NOMO-1 (cell line): ENCODE measurements at regions not wholly inside any gene's neighbourhood (a gene's known extent, or its start where the extent isn't known, plus 50 kb on each side); places are given as distances from the start of the nearest gene placed in this dataset.
"Not testable (repeated sequence)": the region's sequence is repeated elsewhere in the genome, so short reads cannot be mapped to it uniquely, and the experiment has no call there.

Source experiments
- DNase-seq, 2 experiments: peaks; one replicate each; lab custom pipeline; 2025; ENCODE audit not compliant: unreplicated experiment in 2 of 2; lab: John Stamatoyannopoulos, UW

GRCh38 chr3:78076379-78076778 lies 1036.5 kb downstream of the ROBO2 start:
- DNase-seq: no peak

GRCh38 chr3:78077178-78077577 lies 1037.3 kb downstream of the ROBO2 start:
- DNase-seq: no peak

GRCh38 chr3:78077842-78078241 lies 1037.9 kb downstream of the ROBO2 start:
- no peak for DNase-seq

GRCh38 chr3:78079514-78079913 lies 1039.6 kb downstream of the ROBO2 start:
- no peak for DNase-seq

GRCh38 chr3:78086150-78086549 lies 1046.3 kb downstream of the ROBO2 start:
- no peak for DNase-seq

- DNase-seq: no peak
Observed at GRCh38 chr3:78087134-78087533, 1047.2 kb downstream of the ROBO2 start.

GRCh38 chr3:78088006-78088405 lies 1048.1 kb downstream of the ROBO2 start:
- DNase-seq: no peak

GRCh38 chr3:78090382-78090781 lies 1050.5 kb downstream of the ROBO2 start:
- no peak for DNase-seq

GRCh38 chr3:78091478-78092119 lies 1051.7 kb downstream of the ROBO2 start:
- no peak for DNase-seq

- not testable (repeated sequence) for DNase-seq
Observed at GRCh38 chr3:78092574-78092973, 1052.7 kb downstream of the ROBO2 start.

GRCh38 chr3:78096488-78097255 lies 1056.8 kb downstream of the ROBO2 start:
- no peak for DNase-seq

GRCh38 chr3:78098367-78098766 lies 1058.5 kb downstream of the ROBO2 start:
- DNase-seq: no peak

- no peak for DNase-seq
Observed at GRCh38 chr3:78101384-78101783, 1061.5 kb downstream of the ROBO2 start.

GRCh38 chr3:78108269-78108961 lies 1068.5 kb downstream of the ROBO2 start:
- DNase-seq: not testable (repeated sequence)

- DNase-seq: no peak
Observed at GRCh38 chr3:78112291-78113010, 1072.6 kb downstream of the ROBO2 start.

- no peak for DNase-seq
Observed at GRCh38 chr3:78115983-78116382, 1076.1 kb downstream of the ROBO2 start.

- no peak for DNase-seq
Observed at GRCh38 chr3:78116874-78117273, 1077.0 kb downstream of the ROBO2 start.

- DNase-seq: no peak
Observed at GRCh38 chr3:78123058-78123457, 1083.2 kb downstream of the ROBO2 start.

- DNase-seq: no peak
Observed at GRCh38 chr3:78129707-78130106, 1089.8 kb downstream of the ROBO2 start.

GRCh38 chr3:78130741-78131290 lies 1090.9 kb downstream of the ROBO2 start:
- peak; percentile 27 to 43 for DNase-seq

- no peak for DNase-seq
Observed at GRCh38 chr3:78134496-78134895, 1094.6 kb downstream of the ROBO2 start.
